D721Med (cell line): ENCODE measurements at regions not wholly inside any gene's neighbourhood (a gene's known extent, or its start where the extent isn't known, plus 50 kb on each side); places are given as distances from the start of the nearest gene placed in this dataset.

Experiments used
- DNase-seq: peaks from one replicate; pipeline ENCODE4 v3.0.0; 2011; ENCODE audit warnings: low spot score; ENCODE audit not compliant: insufficient read length
- FAIRE-seq: peaks from 2 replicates; lab custom pipeline; 2011; peaks lifted over from hg19 to GRCh38; lab: Jason Lieb, UNC
- TF ChIP-seq, protein P1 (sequence below): IDR thresholded peaks from 2 replicates; pipeline ENCODE4 v1.5.1; 2012; ENCODE audit warnings: mild to moderate bottlenecking, control low read depth; ENCODE audit not compliant: insufficient read depth; ENCODE audit errors: missing control alignments

DNA sequence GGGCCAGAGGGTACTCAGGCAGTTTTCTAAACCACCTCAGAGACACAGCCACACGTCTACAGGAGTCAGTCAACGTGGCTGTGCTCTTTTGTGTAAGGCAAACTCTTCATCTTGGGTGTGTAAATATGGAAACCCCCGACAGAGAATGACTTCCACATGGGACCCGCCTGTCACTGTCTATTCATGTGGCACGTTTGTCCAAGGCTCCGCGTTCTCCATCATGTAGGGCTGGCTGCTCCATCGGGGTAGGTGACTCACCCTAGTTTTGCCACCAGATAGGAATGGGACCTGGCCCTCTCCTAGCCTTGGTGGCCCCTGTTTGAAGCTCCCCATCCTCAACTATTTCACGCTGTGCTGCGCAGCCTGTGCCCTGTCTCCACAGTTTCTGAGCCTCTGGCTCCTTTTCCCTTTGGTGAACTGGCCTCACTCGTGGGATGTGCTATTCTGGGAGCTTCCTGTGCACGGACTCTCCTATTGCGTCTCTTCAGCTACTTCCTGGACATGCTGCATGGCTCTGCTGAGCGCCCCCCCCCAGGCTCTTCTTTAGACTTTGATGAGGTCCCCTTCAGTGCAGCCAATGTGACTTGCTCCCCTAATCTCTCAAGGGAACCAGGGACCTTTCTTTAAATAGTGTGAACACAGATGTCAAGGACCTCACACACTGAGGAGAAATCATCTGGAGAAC is 143.2 kb upstream of the PDE10A start:
- TF ChIP-seq, protein P1, sequence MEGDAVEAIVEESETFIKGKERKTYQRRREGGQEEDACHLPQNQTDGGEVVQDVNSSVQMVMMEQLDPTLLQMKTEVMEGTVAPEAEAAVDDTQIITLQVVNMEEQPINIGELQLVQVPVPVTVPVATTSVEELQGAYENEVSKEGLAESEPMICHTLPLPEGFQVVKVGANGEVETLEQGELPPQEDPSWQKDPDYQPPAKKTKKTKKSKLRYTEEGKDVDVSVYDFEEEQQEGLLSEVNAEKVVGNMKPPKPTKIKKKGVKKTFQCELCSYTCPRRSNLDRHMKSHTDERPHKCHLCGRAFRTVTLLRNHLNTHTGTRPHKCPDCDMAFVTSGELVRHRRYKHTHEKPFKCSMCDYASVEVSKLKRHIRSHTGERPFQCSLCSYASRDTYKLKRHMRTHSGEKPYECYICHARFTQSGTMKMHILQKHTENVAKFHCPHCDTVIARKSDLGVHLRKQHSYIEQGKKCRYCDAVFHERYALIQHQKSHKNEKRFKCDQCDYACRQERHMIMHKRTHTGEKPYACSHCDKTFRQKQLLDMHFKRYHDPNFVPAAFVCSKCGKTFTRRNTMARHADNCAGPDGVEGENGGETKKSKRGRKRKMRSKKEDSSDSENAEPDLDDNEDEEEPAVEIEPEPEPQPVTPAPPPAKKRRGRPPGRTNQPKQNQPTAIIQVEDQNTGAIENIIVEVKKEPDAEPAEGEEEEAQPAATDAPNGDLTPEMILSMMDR, result no peak
- FAIRE-seq (no peak), DNase-seq (no peak)

DNA sequence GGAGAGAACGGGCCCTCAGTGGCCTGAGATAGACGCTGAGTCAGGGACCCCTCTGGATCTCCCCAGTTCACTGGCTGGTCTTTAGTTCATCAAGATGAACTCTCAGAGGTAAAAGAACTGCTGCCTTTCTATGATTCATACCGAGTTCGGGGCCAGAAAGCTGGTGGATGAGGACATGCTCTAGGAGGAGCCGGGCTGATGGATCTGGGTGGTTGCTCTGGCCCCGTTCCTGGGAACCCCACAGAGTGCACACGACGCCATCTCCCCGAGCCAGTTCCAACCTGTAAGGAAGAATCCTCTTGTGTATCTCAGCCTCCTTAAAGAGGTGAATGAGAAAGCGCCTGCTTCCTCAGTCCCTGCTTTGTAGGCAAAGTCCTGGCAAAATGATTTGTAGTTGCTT is 142.6 kb upstream of the PDE10A start:
- TF ChIP-seq, protein P1, result no peak
- no peak for DNase-seq
- no peak for FAIRE-seq

DNA sequence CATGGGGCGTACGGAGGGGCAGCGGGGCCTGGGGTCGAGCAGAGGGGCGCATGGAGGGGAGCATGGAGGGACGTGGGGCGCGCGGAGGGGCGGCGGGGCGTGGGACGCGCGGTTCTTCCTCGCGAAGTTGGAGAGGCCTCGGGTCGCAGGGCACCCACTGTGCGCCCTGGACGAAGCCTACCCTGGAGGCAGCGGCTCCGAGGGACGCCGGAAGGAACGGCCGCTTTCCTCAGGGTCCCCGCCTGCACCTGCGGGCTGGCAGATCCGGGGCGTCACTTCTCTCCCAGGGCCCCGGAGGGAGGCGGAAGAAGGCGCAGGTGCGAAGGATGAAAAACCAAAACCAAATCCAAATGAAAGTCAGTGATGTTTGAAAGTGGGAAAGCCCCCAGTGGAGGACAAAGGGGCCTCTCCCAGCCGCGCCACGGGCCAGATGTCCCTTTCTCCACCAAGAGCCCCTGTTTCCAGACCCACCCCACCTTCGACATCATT is 142.1 kb upstream of the PDE10A start:
- FAIRE-seq (no peak), DNase-seq (no peak)
- TF ChIP-seq, protein P1, result no peak

DNA sequence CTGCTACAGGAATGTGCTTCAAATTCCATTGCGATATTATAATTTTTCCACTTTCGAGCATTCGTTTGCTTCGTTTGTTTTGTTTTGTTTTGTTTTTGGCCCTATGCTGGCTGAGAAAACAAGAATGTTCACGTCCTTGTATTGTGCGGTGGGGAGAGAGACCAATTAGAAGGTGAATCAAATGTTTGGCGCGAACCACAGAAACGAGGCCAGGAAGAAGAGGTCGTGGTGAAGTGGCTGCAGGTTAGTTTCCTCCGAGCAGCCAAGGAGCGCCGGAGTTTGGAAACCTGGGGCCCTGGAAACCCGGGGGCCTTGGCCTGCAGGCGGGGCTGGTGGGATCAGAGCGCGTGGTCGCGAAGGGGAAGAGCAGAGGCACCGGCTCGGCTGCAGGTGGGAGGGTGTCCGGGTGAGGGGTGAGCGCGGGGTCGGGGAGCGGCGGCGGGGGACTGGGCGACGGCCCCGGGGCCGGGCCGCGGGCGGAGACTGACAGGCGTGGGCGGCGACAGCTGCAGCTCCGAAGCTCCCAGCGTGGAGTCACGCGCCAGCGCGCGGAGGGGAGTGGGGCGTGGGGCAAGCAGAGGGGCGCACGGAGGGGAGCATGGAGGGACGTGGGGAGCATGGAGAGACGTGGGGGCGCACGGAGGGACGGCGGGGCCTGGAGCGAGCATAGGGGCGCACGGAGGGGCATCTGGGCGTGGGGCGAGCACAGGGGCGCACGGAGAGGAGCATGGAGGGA is 141.5 kb upstream of the PDE10A start:
- TF ChIP-seq, protein P1, result no peak
- FAIRE-seq (no peak), DNase-seq (no peak)

DNA sequence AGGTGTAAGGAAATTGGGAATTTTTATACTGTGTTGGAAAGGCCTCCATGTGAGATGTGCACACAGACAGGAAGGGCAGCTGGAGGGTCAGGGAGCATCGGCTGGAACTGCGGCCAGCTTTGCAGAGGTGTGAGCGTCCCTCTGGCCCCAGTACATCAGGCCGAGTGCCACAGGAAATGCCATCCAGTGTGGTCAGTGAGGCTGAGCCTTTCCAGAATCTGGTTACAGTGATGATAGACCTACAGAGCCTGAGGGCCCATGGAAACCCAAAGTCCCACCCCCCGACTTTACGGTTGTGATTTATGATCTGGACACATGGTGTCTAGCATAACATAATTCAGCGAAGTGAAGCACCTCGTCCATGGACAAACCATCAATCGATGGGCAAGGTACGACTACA is 137.3 kb upstream of the PDE10A start:
- no peak for FAIRE-seq
- DNase-seq, result no peak
- TF ChIP-seq, protein P1, result no peak

DNA sequence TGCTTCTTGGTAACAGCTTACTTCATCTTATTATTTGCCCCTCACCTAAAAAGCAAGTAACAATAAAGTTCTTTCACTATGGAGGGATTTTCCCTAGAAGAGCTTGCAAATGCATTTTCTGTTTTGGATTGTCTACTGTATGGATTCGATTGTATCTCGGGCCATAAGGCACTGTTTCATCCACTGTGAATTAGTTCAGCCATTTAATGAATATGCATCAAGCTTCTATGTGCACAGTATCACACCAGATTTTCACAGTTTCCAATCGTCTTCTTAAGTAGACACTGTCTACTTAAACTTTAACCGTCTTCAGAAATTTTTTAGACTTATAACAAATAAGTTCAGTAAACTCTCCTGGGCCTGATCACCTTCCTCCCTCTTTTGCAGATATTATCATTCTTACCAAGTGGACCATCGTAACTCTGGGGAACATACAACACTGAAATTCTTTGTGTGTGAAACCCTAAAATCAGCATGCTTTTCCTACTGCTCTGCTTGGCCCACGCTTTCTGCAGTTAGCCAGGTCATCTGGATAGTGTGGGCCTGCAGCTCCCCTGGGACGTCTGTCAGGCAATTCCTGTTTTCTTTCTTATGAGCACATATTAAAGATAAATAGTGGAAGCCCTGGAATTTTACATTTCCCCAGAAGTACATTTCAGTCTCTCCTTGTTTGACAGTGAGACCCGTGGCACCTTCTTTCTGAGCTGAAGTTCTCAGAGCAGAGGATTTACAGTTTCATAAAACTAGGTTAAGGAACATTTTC is 136.5 kb upstream of the PDE10A start:
- FAIRE-seq (no peak), DNase-seq (no peak)
- TF ChIP-seq, protein P1, result no peak
